ENCODE measurements at regions not wholly inside any gene's neighbourhood (a gene's known extent, or its start where the extent isn't known, plus 50 kb on each side); places are given as distances from the start of the nearest gene placed in this dataset.

GRCh38 chr12:107364875-107365518, 271.6 kb upstream of the CRY1 start:
- TF ChIP-seq EZH2 (IDR thresholded peaks at IDR 0.05; ENCODE audit: low read length, unreplicated experiment) (no peak), CTCF (conservative IDR thresholded peaks at IDR 0.05; ENCODE audit: low read depth, low read length) (no peak)

Data from PC-3 (cell line).